GM19328 (cell line): ENCODE measurements at regions not wholly inside any gene's neighbourhood (a gene's known extent, or its start where the extent isn't known, plus 50 kb on each side); places are given as distances from the start of the nearest gene placed in this dataset.

Experiments used
- ATAC-seq: cut with Tn5 transposase; IDR thresholded peaks from one replicate; pipeline ENCODE4 v1.9.1; 2021; ENCODE audit warnings: mild to moderate bottlenecking, moderate library complexity; ENCODE audit not compliant: unreplicated experiment

GRCh38 chr1:106768077-106768476, 288.4 kb upstream of the PRMT6 start:
- no peak for ATAC-seq

GRCh38 chr1:106768501-106768900, 288.0 kb upstream of the PRMT6 start:
- no peak for ATAC-seq

- no peak for ATAC-seq
These were observed 283.3 kb upstream of the PRMT6 start for GRCh38 chr1:106773206-106773605.

GRCh38 chr1:106780066-106780465, 276.4 kb upstream of the PRMT6 start:
- ATAC-seq = no peak

DNA sequence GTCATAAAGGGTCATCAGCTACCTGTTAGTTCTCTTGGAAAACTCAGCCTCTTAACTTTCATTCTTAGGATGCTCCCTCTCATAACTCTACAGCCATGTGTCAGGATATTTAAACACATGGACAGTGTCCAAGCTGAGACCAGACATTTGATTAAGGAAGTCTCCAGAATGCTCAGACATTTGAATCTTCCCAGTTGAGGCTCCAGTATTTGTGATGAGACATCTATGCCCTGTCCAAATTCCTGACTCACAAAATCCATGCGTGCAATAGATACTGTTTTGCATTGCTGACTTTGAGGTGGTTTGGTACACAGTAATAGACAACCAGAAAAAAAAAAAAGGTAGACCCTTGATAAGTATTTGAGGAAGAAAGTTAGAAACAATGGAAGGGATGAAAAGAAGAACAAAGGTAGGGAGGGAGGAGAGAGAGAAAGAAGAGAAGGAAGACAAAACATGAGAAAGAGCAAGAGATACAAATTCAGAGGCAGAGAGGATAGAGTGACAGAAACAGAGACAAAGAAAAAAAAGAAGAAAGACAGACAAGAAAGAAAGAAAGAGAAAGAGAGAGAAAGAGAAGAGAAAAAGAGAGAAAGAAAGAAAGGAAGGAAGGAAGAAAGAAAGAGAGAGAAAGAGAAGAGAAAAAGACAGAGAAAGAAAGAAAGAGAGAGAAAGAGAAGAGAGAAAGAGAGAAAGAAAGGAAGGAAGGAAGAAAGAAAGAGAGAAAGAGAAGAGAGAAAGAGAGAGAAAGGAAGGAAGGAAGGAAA, 275.5 kb upstream of the PRMT6 start:
- no peak for ATAC-seq

DNA sequence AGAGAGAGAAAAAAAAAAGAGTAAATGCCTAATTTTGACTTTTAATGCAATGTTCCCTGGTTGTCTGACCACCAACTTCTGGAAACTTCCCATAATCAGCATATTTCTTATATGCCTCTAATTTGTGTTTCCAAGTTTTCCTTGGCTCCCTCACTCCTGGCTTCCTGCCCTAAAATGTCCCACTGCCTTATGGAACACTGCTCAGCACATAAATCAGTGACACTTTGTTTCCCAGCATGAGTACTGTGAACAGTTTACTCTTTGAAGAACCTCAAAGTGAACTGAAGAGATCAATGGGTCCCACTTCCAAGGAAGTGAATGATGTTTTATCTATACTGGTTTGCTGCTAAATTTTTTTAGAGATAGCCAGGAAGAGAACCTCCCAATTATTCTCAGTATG, 271.3 kb upstream of the PRMT6 start:
- no peak for ATAC-seq

- no peak for ATAC-seq
These were observed 269.0 kb upstream of the PRMT6 start for GRCh38 chr1:106787520-106787919.

- no peak for ATAC-seq
These were observed 266.8 kb upstream of the PRMT6 start for GRCh38 chr1:106789686-106790085.

DNA sequence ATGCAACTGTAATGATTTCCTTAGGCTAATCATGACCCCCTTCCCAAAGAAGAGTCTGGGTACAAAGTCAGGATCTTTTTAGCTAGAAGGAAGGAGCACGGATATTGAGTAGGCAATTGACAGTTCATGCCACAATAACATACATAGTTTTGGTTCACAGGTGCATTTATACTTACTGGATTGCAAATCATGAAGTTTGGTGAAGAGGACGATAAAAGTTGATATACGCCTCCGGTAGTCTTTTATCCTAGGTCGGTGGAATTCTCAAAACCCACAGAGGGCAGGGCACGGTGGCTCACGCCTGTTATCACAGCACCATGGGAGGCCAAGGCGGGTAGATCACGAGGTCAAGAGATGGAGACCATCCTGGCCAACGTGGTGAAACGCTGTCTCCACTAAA, 265.4 kb upstream of the PRMT6 start:
- no peak for ATAC-seq

DNA sequence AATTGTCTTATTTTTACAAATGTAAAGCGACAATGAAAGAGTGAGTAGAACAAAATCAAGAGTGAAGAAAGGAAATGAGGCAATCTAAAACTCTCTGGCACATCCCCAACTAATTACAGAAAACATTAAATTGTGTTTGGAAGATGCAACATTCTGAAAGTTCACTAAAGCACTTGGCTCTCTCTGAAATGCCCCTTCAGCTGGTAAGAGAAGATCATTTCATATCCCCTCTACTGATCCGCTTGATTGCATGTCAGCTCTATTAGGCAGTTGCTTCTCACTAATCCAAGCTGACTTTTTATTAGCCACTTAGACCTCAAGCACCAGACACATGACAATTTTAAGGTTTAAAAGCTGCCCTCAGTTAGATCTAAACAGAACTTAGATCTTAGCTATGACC, 262.8 kb upstream of the PRMT6 start:
- no peak for ATAC-seq

DNA sequence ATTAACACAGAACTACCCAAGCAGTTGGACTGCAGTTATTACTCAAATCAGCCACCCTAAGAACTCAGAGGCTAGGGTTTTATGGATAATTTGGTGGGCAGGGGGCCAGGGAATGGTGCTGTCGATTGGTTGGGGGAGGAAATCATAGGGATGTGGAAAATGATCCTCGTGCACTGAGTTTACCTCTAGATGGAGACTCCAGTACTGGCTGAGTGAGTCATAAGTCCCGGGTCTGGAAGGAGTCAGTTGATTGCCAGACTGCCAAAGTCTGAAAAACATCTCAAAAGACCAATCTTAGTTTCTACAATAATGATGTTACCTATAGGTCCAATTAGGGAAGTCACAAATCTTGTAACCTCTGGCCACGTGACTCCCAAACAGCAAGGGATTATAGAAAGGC, 257.5 kb upstream of the PRMT6 start:
- ATAC-seq = no peak

GRCh38 chr1:106802181-106802580, 254.3 kb upstream of the PRMT6 start:
- no peak for ATAC-seq

GRCh38 chr1:106814418-106814817, 242.1 kb upstream of the PRMT6 start:
- no peak for ATAC-seq

DNA sequence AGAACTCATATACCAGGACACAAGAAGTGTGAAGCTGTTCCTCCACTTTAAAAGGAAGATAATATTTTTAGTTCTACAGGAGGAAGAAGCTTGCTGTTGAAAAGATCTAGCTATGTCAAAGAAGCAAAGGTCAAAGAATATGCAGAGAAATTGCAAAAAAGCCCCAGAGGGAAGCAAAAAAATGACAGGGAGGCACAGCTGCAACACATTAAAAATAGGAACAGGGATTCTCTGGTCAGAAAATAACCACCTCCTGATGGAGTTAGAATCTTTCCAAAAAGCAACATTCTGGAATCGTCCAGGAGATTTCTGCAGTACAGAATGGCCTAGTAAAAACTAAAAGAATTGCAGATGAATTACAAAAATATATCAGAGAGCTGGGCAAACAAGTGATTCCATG, 238.9 kb upstream of the PRMT6 start:
- no peak for ATAC-seq

- no peak for ATAC-seq
These were observed 225.0 kb upstream of the PRMT6 start for GRCh38 chr1:106831511-106831910.

GRCh38 chr1:106836708-106837107, 219.8 kb upstream of the PRMT6 start:
- peak; percentile 83 for ATAC-seq

DNA sequence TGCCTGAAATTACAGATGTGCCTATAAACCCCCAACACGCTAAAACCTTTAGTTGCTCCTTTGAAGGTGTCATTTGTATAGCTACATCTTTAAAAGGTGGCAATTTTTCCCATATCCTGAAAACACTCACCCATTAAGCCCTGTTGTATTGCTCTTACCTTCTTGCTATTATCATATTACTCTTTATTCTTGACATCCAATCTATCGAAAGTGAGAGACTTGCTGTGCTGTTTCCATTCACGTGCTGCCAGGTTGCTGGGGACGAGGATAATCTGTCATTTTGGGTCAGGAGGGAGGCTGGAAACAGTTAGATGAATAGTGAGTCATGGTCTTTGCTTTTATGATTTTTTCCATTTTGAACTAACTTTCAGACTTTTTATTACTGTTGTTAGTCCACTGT, 213.0 kb upstream of the PRMT6 start:
- ATAC-seq = no peak

DNA sequence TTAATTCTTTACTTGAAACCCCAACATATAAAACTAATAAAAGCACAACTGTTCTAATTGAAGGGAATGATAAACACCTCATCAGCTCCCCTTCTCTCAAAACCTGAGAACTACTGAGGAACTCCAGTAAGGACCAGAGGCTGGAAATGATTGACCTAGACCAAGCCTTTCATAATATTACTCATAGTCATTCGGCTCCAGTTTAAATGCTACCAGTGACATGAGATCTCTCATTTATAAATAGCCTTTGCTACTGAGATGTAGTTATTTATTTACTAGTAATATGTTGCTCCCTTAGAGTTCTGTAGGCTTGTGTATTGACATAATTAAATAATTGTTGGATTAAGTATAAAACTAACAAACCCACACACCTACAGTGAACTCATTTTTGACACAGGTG, 209.8 kb upstream of the PRMT6 start:
- ATAC-seq = peak; percentile 55

DNA sequence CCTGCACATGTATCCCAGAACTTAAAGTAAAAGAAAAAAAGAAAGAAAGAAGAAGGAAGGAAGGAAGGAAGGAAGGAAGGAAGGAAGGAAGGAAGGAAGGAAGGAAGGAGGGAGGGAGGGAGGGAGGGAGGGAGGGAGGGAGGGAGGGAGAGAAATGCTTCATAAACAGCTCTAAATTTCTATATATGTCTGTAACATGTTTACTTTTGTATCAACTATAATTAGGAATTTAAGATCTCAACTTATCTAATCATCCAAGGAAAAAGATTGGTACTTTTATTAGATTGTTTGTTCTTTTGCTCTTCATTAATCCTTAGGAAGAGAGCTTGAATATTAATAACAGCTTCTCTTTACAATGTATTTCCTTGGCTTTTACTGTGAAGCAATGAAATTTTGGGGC, 195.4 kb upstream of the PRMT6 start:
- ATAC-seq = no peak

DNA sequence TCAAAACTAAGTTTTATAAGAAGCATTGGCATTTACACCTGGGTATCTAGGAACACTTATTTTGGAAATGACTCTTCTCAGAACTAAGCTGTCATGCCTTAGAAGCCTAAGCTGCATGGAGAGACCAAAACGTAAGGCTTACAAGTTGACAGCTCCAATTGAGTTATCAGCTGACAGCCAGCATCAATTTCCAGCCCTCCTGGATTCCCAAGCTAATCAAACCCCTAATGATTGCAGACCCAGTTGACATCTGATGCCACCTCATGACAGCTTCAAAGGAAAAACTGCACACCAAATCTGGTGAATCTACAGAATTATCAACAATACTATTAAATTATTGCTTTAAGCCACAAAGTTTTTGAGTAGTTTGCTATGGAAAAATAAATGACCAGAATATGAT, 187.6 kb upstream of the PRMT6 start:
- ATAC-seq = no peak

DNA sequence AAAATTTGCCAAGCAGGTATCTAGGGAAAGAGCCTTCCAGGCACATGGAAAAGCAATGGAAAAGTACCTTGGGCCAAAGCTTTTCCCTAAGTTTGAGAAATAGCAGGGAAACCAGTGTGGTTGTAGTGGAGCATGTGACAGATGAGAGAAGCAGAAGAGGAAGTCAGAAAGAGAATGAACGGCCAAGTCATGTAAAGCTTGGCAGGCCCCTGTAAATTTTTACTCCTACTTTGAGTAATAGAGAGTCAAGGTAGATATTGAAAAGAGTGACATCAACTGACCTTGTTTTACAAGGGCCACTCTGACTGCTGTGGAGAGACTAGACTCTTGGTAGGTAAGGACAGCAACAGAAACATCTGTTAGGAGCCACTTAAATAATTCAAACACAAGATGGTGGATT, 180.9 kb upstream of the PRMT6 start:
- ATAC-seq = no peak

- no peak for ATAC-seq
These were observed 180.1 kb upstream of the PRMT6 start for GRCh38 chr1:106876384-106876783.

DNA sequence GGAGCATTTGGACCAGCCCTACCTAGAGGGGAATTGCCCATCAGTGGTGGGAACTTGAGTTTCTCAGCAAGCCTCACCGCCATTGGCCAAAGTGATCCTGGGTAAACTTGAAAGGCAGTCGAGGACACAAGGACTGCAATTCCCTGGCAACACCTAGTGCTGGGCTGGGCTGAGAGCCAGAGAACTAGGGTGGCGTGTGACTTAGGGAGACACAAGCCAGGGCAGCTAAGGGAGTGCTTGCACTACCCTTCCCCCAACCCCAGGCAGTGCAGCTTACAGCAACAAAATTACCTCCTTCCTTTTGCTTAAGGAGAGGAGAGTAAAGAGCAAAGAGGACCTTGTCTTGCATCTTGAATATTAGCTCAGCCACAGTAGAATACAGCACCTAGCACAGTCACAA, 176.9 kb upstream of the PRMT6 start:
- no peak for ATAC-seq
